MCF 10A (cell line): ENCODE measurements at regions not wholly inside any gene's neighbourhood (a gene's known extent, or its start where the extent isn't known, plus 50 kb on each side); places are given as distances from the start of the nearest gene placed in this dataset.

ENCODE experiments used
- BruUV-seq: library from RNA; stranded (reverse); fragments of 400-500 nt; replicated peaks from 2 replicates; lab custom pipeline; 2021; lab: Mats Ljungman, UMichigan
- CTCF ChIA-PET: fragments of 300-600 bp; sonication (Branson Sonifier 250); formaldehyde crosslinking; extraction: SDS; loops from one replicate; lab custom pipeline; 2021; ENCODE audit warnings: antibody characterized with exemption, inconsistent platforms; lab: Yijun Ruan, JAX
- POLR2A ChIA-PET: fragments of 300-600, 350-650 bp; sonication (Branson Sonifier 250); formaldehyde crosslinking; extraction: SDS; loops from one replicate; lab custom pipeline; 2020; ENCODE audit warnings: antibody characterized with exemption, inconsistent platforms; lab: Yijun Ruan, JAX
- DNase-seq: peaks from one replicate; pipeline ENCODE4 v3.0.0-alpha.2; 2018; ENCODE audit not compliant: unreplicated experiment
- H3K27ac Mint-ChIP-seq: one replicate; pipeline ENCODE4 v1.8.0; 2022; ENCODE audit warnings: mild to moderate bottlenecking, low read depth, mixed read lengths; ENCODE audit not compliant: unreplicated experiment
- H3K27me3 Mint-ChIP-seq: one replicate; pipeline ENCODE4 v1.8.0; 2022; ENCODE audit warnings: mixed read lengths; ENCODE audit not compliant: insufficient read depth, unreplicated experiment
- H3K36me3 Mint-ChIP-seq: one replicate; pipeline ENCODE4 v1.8.0; 2022; ENCODE audit warnings: mild to moderate bottlenecking, moderate library complexity, mixed read lengths; ENCODE audit not compliant: insufficient read depth, unreplicated experiment
- H3K4me1 Mint-ChIP-seq: one replicate; pipeline ENCODE4 v1.8.0; 2022; ENCODE audit warnings: mixed read lengths; ENCODE audit not compliant: insufficient read depth, unreplicated experiment
- H3K4me3 Mint-ChIP-seq: one replicate; pipeline ENCODE4 v1.8.0; 2022; ENCODE audit warnings: mild to moderate bottlenecking, moderate library complexity, mixed read lengths; ENCODE audit not compliant: unreplicated experiment
- H3K9me3 Mint-ChIP-seq: one replicate; pipeline ENCODE4 v1.8.0; 2022; ENCODE audit warnings: mixed read lengths; ENCODE audit not compliant: unreplicated experiment
- CTCF ChIP-seq: fragments of 200-600 bp; IDR thresholded peaks from one replicate; pipeline ENCODE4 v1.8.0; 2022; ENCODE audit warnings: antibody characterized with exemption, mild to moderate bottlenecking; ENCODE audit not compliant: unreplicated experiment
- intact Hi-C: fragments of 100-400 bp; cut with micrococcal nuclease; formaldehyde crosslinking; loops from 2 replicates; pipeline ENCODE4 v1.14.1; 2022

GRCh38 chr11:112587664-112588063, 327.0 kb upstream of the PLET1 start:
- CTCF ChIA-PET = interaction anchor here (0.5 to 8.8 kb wide), 56 partner anchors 9 to 1141 kb away, joined by 3 to 166 read pairs (median 4); no protein-coding TSS in a partner anchor
- Mint-ChIP-seq H3K36me3 (no peaks in the 10 kb centered on the region), H3K27ac (no peak overlapping the region), H3K9me3 (no peaks in the 10 kb centered on the region), H3K4me3 (no peak overlapping the region), H3K4me1 (no peaks in the 10 kb centered on the region), H3K27me3 (no peaks in the 10 kb centered on the region)
- POLR2A ChIA-PET = interaction anchor here (1.1 to 1.4 kb wide), 3 partner anchors 208 to 702 kb away, joined by 3 to 13 read pairs (median 5); no protein-coding TSS in a partner anchor
- no peak for DNase-seq
- intact Hi-C loops = loop anchor here (1.0 to 10.0 kb wide), 6 partner anchors 208 to 702 kb away; partner anchors contain the start of gene PTS
- no TSS peak for BruUV-seq
- no peak for TF ChIP-seq CTCF

- no peaks in the 10 kb centered on the region for H3K9me3 Mint-ChIP-seq
- H3K36me3 Mint-ChIP-seq = no peaks in the 10 kb centered on the region
- H3K4me1 Mint-ChIP-seq = no peaks in the 10 kb centered on the region
- ChIA-PET POLR2A (interaction anchor here (1.1 to 1.4 kb wide), 3 partner anchors 207 to 701 kb away, joined by 3 to 13 read pairs (median 5); no protein-coding TSS in a partner anchor), CTCF (interaction anchor here (0.5 to 8.8 kb wide), 74 partner anchors 9 to 1141 kb away, joined by 3 to 166 read pairs (median 4); no protein-coding TSS in a partner anchor)
- intact Hi-C loops = loop anchor here (1.0 to 10.0 kb wide), 6 partner anchors 207 to 701 kb away; partner anchors contain the start of gene PTS
- no peak overlapping the region for H3K27ac Mint-ChIP-seq
- DNase-seq = peak; percentile 88
- no peaks in the 10 kb centered on the region for H3K27me3 Mint-ChIP-seq
- BruUV-seq = no TSS peak
- TF ChIP-seq CTCF = peak; percentile 66
- no peak overlapping the region for H3K4me3 Mint-ChIP-seq
Measured at GRCh38 chr11:112588252-112588694, 327.6 kb upstream of the PLET1 start.

- Mint-ChIP-seq H3K36me3 (no peaks in the 10 kb centered on the region), H3K9me3 (no peaks in the 10 kb centered on the region), H3K27ac (no peak overlapping the region), H3K4me3 (no peak overlapping the region), H3K4me1 (no peaks in the 10 kb centered on the region), H3K27me3 (no peaks in the 10 kb centered on the region)
- POLR2A ChIA-PET = interaction anchor here (1.3 kb wide), 1 partner anchor 206 kb away, joined by 13 read pairs; no protein-coding TSS in a partner anchor
- intact Hi-C loops = loop anchor here (2.0 to 10.0 kb wide), 3 partner anchors 298 to 366 kb away; partner anchors contain the start of gene PTS
- CTCF ChIA-PET = interaction anchor here (0.6 to 8.8 kb wide), 36 partner anchors 8 to 1140 kb away, joined by 3 to 166 read pairs (median 4); no protein-coding TSS in a partner anchor
- no peak for DNase-seq
- no TSS peak for BruUV-seq
- TF ChIP-seq CTCF = no peak
Measured at GRCh38 chr11:112589155-112589554, 328.5 kb upstream of the PLET1 start.

- no peak for DNase-seq
- no peak overlapping the region for H3K4me3 Mint-ChIP-seq
- no TSS peak for BruUV-seq
- ChIA-PET CTCF (interaction anchor here (0.5 to 8.8 kb wide), 8 partner anchors 201 to 1209 kb away, joined by 3 to 166 read pairs (median 27); no protein-coding TSS in a partner anchor), POLR2A (no interaction called here)
- no peaks in the 10 kb centered on the region for H3K27me3 Mint-ChIP-seq
- H3K36me3 Mint-ChIP-seq = no peaks in the 10 kb centered on the region
- no peak for TF ChIP-seq CTCF
- H3K4me1 Mint-ChIP-seq = no peaks in the 10 kb centered on the region
- no peaks in the 10 kb centered on the region for H3K9me3 Mint-ChIP-seq
- intact Hi-C loops = no loop called here
- no peak overlapping the region for H3K27ac Mint-ChIP-seq
Measured at GRCh38 chr11:112590764-112591163, 330.1 kb upstream of the PLET1 start.
